Natural killer cell (primary cell): ENCODE measurements at regions not wholly inside any gene's neighbourhood (a gene's known extent, or its start where the extent isn't known, plus 50 kb on each side); places are given as distances from the start of the nearest gene placed in this dataset.
"Not testable (repeated sequence)": the region's sequence is repeated elsewhere in the genome, so short reads cannot be mapped to it uniquely, and the experiment has no call there.

Experiments
- ATAC-seq, 3 donors: fragments of 150-1000 bp in 2 of 3; fragments of 200-7000 bp in 1 of 3; cut with Tn5 transposase; 1 replicate in 1 of 3; 2 replicates in 2 of 3; pipeline ENCODE4 v1.10.0; 2021; ENCODE audit warnings: mild to moderate bottlenecking in 2 of 3, moderate library complexity in 2 of 3
- DNase-seq, 2 donors: peaks; one replicate each; pipeline versions ENCODE4 v3.0.0 to v3.0.0-alpha.2; 2013 to 2021; ENCODE audit warnings: mixed read lengths in 1 of 2
- H3K27ac ChIP-seq: one replicate; pipeline ENCODE4 v1.5.1; 2013; ENCODE audit warnings: mild to moderate bottlenecking, low read length
- H3K27me3 ChIP-seq: one replicate; pipeline ENCODE4 v1.6.1; 2013; ENCODE audit warnings: low read length; ENCODE audit not compliant: control insufficient read depth, insufficient read depth
- H3K36me3 ChIP-seq: one replicate; pipeline ENCODE4 v1.6.1; 2013; ENCODE audit warnings: low read length; ENCODE audit not compliant: control insufficient read depth, insufficient read depth
- H3K4me1 ChIP-seq: one replicate; pipeline ENCODE4 v1.6.1; 2013; ENCODE audit warnings: low read length; ENCODE audit not compliant: control insufficient read depth, insufficient read depth
- H3K4me3 ChIP-seq: one replicate; pipeline ENCODE4 v1.5.1; 2013; ENCODE audit warnings: low read length
- H3K9me3 ChIP-seq: one replicate; pipeline ENCODE4 v1.6.1; 2013; ENCODE audit warnings: low read length; ENCODE audit not compliant: control insufficient read depth, insufficient read depth
- H3K27ac Mint-ChIP-seq, 2 donors: one replicate each; pipeline ENCODE4 v1.8.0; 2022; ENCODE audit warnings: mild to moderate bottlenecking in 2 of 2, mixed read lengths in 2 of 2, moderate library complexity in 1 of 2
- H3K27me3 Mint-ChIP-seq, 2 donors: one replicate each; pipeline ENCODE4 v1.8.0; 2022; ENCODE audit warnings: low read depth in 2 of 2, mixed read lengths in 2 of 2
- H3K36me3 Mint-ChIP-seq: one replicate; pipeline ENCODE4 v1.8.0; 2022; ENCODE audit warnings: mixed read lengths
- H3K4me1 Mint-ChIP-seq, 2 donors: one replicate each; pipeline ENCODE4 v1.8.0; 2022; ENCODE audit warnings: mixed read lengths in 2 of 2
- H3K4me3 Mint-ChIP-seq: one replicate; pipeline ENCODE4 v1.8.0; 2022; ENCODE audit warnings: mild to moderate bottlenecking, moderate library complexity, mixed read lengths
- H3K9me3 Mint-ChIP-seq, 2 donors: one replicate each; pipeline ENCODE4 v1.8.0; 2022; ENCODE audit warnings: mixed read lengths in 2 of 2
- WGBS: methylation state at CpG from one replicate; pipeline ENCODE4 v1.1.7; 2013; ENCODE audit warnings: missing lambda C conversion rate; ENCODE audit not compliant: insufficient coverage; 5-methylcytosine and 5-hydroxymethylcytosine counted together
- intact Hi-C: fragments of 100-400 bp; cut with micrococcal nuclease; formaldehyde crosslinking; loops from one replicate; pipeline ENCODE4 v1.14.2; 2022
- TF ChIP-seq, protein P1 (sequence below): fragments of 200-600 bp; IDR thresholded peaks from one replicate; pipeline ENCODE4 v1.8.0; 2022; ENCODE audit warnings: antibody characterized with exemption

DNA sequence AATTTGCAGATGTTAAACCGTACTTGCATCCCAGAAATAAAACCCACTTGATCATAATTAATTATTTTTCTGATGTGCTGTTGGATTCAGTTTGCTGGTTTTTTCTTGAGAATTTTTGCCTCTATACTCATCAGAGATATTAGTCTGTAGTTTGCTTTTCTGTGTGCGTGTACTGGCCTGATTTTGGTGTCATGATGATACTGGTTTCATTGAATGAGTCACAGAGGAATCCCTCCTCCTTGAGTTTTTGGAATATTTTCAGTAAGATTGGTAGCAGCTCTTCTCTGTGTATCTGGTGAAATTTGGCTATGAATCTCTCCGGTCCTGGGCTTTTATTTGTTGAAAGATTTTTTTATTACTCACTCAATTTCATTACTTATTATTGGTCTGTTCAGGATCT is 100.4 kb upstream of the PMCH start:
- Histone ChIP-seq H3K27ac (no peak overlapping the region), H3K4me3 (no peak overlapping the region), H3K9me3 (no peaks in the 10 kb centered on the region), H3K36me3 (no peaks in the 10 kb centered on the region), H3K4me1 (no peaks in the 10 kb centered on the region), H3K27me3 (no peaks in the 10 kb centered on the region)
- TF ChIP-seq, protein P1, sequence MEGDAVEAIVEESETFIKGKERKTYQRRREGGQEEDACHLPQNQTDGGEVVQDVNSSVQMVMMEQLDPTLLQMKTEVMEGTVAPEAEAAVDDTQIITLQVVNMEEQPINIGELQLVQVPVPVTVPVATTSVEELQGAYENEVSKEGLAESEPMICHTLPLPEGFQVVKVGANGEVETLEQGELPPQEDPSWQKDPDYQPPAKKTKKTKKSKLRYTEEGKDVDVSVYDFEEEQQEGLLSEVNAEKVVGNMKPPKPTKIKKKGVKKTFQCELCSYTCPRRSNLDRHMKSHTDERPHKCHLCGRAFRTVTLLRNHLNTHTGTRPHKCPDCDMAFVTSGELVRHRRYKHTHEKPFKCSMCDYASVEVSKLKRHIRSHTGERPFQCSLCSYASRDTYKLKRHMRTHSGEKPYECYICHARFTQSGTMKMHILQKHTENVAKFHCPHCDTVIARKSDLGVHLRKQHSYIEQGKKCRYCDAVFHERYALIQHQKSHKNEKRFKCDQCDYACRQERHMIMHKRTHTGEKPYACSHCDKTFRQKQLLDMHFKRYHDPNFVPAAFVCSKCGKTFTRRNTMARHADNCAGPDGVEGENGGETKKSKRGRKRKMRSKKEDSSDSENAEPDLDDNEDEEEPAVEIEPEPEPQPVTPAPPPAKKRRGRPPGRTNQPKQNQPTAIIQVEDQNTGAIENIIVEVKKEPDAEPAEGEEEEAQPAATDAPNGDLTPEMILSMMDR: no peak
- 100% methylated on average over 1 of the region's 3 CpGs for WGBS
- Mint-ChIP-seq H3K9me3 (peaks cover 0 to 2% of the 10 kb centered on the region in 2 donors), H3K27me3 (no peaks in the 10 kb centered on the region), H3K4me3 (no peak overlapping the region), H3K36me3 (peaks cover 8% of the 10 kb centered on the region), H3K27ac (no peak overlapping the region), H3K4me1 (no peaks in the 10 kb centered on the region)
- DNase-seq (no peak), ATAC-seq (no peak)
- intact Hi-C loops: no loop called here

GRCh38 chr12:102297412-102297811 is 99.8 kb upstream of the PMCH start:
- H3K4me1 ChIP-seq: no peaks in the 10 kb centered on the region
- Mint-ChIP-seq H3K27ac (no peak overlapping the region), H3K4me1 (no peaks in the 10 kb centered on the region), H3K4me3 (no peak overlapping the region), H3K9me3 (peaks cover 0 to 2% of the 10 kb centered on the region in 2 donors), H3K36me3 (peaks cover 8% of the 10 kb centered on the region), H3K27me3 (no peaks in the 10 kb centered on the region)
- no peak overlapping the region for H3K27ac ChIP-seq
- TF ChIP-seq, protein P1: no peak
- H3K4me3 ChIP-seq: no peak overlapping the region
- DNase-seq: no peak
- H3K36me3 ChIP-seq: no peaks in the 10 kb centered on the region
- WGBS: 93% methylated on average over 2 of the region's 2 CpGs
- no peaks in the 10 kb centered on the region for H3K9me3 ChIP-seq
- H3K27me3 ChIP-seq: no peaks in the 10 kb centered on the region
- intact Hi-C loops: no loop called here
- no peak for ATAC-seq

GRCh38 chr12:102294568-102294967 is 96.9 kb upstream of the PMCH start:
- TF ChIP-seq, protein P1: no peak
- WGBS: no CpG with 5 or more reads among the region's 1 CpG
- intact Hi-C loops: no loop called here

GRCh38 chr12:102291498-102292440 is 94.1 kb upstream of the PMCH start:
- intact Hi-C loops, H3K36me3 ChIP-seq, H3K27ac ChIP-seq, H3K9me3 Mint-ChIP-seq, H3K4me3 Mint-ChIP-seq, H3K4me1 ChIP-seq, H3K27me3 Mint-ChIP-seq, ATAC-seq, H3K4me3 ChIP-seq, H3K27ac Mint-ChIP-seq, DNase-seq, H3K36me3 Mint-ChIP-seq, H3K9me3 ChIP-seq, H3K27me3 ChIP-seq, H3K4me1 Mint-ChIP-seq: not testable (repeated sequence)
- WGBS: 87% methylated on average over 7 of the region's 8 CpGs

More at GRCh38 chr12:102294568-102294967, 96.9 kb upstream of the PMCH start:
- no peak overlapping the region for H3K4me3 Mint-ChIP-seq
- no peaks in the 10 kb centered on the region for H3K36me3 Mint-ChIP-seq
- no peaks in the 10 kb centered on the region for H3K4me1 Mint-ChIP-seq
- no peak for ATAC-seq
- peaks cover 0 to 4% of the 10 kb centered on the region in 2 donors for H3K9me3 Mint-ChIP-seq
- no peaks in the 10 kb centered on the region for H3K27me3 Mint-ChIP-seq
- no peak overlapping the region for H3K27ac ChIP-seq
- peaks cover 1% of the 10 kb centered on the region for H3K9me3 ChIP-seq
- H3K27ac Mint-ChIP-seq: no peak overlapping the region
- H3K4me3 ChIP-seq: no peak overlapping the region
- no peak for DNase-seq
- H3K36me3 ChIP-seq: no peaks in the 10 kb centered on the region
- no peaks in the 10 kb centered on the region for H3K4me1 ChIP-seq
- no peaks in the 10 kb centered on the region for H3K27me3 ChIP-seq

DNA sequence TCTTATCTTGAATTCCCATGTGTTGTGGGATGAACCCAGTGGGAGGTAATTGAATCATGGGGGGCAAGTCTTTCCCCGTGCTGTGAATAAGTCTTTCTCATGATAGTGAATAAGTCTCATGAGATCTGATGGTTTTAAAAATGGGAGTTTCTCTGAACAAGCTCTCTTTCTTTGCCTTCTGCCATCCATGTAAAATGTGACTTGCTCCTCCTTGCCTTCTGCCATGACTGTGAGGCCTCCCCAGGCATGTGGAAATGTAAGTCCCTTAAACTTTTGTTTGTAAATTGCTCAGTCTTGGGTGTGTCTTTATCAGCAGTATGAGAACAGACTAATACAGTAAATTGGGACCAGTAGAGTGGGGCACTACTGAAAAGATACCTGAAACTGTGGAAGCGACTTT is 92.1 kb upstream of the PMCH start:
- WGBS: 84% methylated on average over 2 of the region's 2 CpGs
- H3K9me3 ChIP-seq: not testable (repeated sequence)

More for the DNA sequence above, 92.1 kb upstream of the PMCH start:
- H3K4me1 Mint-ChIP-seq, H3K4me1 ChIP-seq, H3K27ac Mint-ChIP-seq, H3K27me3 Mint-ChIP-seq, H3K4me3 ChIP-seq, intact Hi-C loops, H3K27me3 ChIP-seq, ATAC-seq, H3K4me3 Mint-ChIP-seq, DNase-seq, H3K36me3 ChIP-seq, H3K9me3 Mint-ChIP-seq, H3K27ac ChIP-seq, H3K36me3 Mint-ChIP-seq: not testable (repeated sequence)
